Kidney epithelial cell (primary cell): ENCODE measurements at regions not wholly inside any gene's neighbourhood (a gene's known extent, or its start where the extent isn't known, plus 50 kb on each side); places are given as distances from the start of the nearest gene placed in this dataset.

Experiments used
- DNase-seq: peaks from one replicate; pipeline ENCODE4 v3.0.0-alpha.2; 2010; ENCODE audit warnings: low read depth
- H3K27me3 ChIP-seq: 2 replicates; pipeline ENCODE4 v1.6.0; 2011; ENCODE audit warnings: low read length; ENCODE audit not compliant: control insufficient read depth, insufficient read depth
- H3K36me3 ChIP-seq: 2 replicates; pipeline ENCODE4 v1.5.1; 2011; ENCODE audit warnings: low read length; ENCODE audit not compliant: control insufficient read depth, insufficient read depth
- H3K4me3 ChIP-seq: 2 replicates; pipeline ENCODE4 v1.5.1; 2011; ENCODE audit warnings: low read depth, mild to moderate bottlenecking, control low read depth, low read length
- TF ChIP-seq, protein P1 (sequence below): IDR thresholded peaks from 2 replicates; pipeline ENCODE4 v1.5.1; 2011; ENCODE audit warnings: mild to moderate bottlenecking, moderate library complexity, low read length, control low read depth, inconsistent platforms; ENCODE audit not compliant: insufficient read depth, poor library complexity, severe bottlenecking

- no peaks in the 10 kb centered on the region for H3K36me3 ChIP-seq
- TF ChIP-seq, protein P1, sequence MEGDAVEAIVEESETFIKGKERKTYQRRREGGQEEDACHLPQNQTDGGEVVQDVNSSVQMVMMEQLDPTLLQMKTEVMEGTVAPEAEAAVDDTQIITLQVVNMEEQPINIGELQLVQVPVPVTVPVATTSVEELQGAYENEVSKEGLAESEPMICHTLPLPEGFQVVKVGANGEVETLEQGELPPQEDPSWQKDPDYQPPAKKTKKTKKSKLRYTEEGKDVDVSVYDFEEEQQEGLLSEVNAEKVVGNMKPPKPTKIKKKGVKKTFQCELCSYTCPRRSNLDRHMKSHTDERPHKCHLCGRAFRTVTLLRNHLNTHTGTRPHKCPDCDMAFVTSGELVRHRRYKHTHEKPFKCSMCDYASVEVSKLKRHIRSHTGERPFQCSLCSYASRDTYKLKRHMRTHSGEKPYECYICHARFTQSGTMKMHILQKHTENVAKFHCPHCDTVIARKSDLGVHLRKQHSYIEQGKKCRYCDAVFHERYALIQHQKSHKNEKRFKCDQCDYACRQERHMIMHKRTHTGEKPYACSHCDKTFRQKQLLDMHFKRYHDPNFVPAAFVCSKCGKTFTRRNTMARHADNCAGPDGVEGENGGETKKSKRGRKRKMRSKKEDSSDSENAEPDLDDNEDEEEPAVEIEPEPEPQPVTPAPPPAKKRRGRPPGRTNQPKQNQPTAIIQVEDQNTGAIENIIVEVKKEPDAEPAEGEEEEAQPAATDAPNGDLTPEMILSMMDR, result no peak
- H3K27me3 ChIP-seq, result no peaks in the 10 kb centered on the region
- no peak overlapping the region for H3K4me3 ChIP-seq
- DNase-seq, result no peak
Measured at GRCh38 chr18:31232775-31233424, 70.2 kb upstream of the DSC1 start.

- TF ChIP-seq, protein P1, result no peak
- no peak overlapping the region for H3K4me3 ChIP-seq
- H3K27me3 ChIP-seq, result no peaks in the 10 kb centered on the region
- DNase-seq, result no peak
- H3K36me3 ChIP-seq, result no peaks in the 10 kb centered on the region
Measured at GRCh38 chr18:31233621-31234275, 71.1 kb upstream of the DSC1 start.

- TF ChIP-seq, protein P1, result no peak
- Histone ChIP-seq H3K36me3 (no peaks in the 10 kb centered on the region), H3K27me3 (no peaks in the 10 kb centered on the region), H3K4me3 (no peak overlapping the region)
- DNase-seq, result no peak
Measured at GRCh38 chr18:31235856-31236255, 73.2 kb upstream of the DSC1 start.

GRCh38 chr18:31237142-31237541 is 74.5 kb upstream of the DSC1 start:
- H3K36me3 ChIP-seq, result no peaks in the 10 kb centered on the region
- H3K27me3 ChIP-seq, result no peaks in the 10 kb centered on the region
- no peak overlapping the region for H3K4me3 ChIP-seq
- DNase-seq, result no peak
- TF ChIP-seq, protein P1, result no peak

- Histone ChIP-seq H3K36me3 (no peaks in the 10 kb centered on the region), H3K4me3 (no peak overlapping the region), H3K27me3 (no peaks in the 10 kb centered on the region)
- DNase-seq, result no peak
- TF ChIP-seq, protein P1, result no peak
Measured at GRCh38 chr18:31241425-31241824, 76.5 kb upstream of the DSG1 start.
